ENCODE measurements at regions not wholly inside any gene's neighbourhood (a gene's known extent, or its start where the extent isn't known, plus 50 kb on each side); places are given as distances from the start of the nearest gene placed in this dataset.

GRCh38 chr6:167711211-167711610 is 115.5 kb upstream of the AFDN start:
- DNase-seq: no peak

GRCh38 chr6:167711768-167712730 is 114.7 kb upstream of the AFDN start:
- DNase-seq: no peak

- DNase-seq: no peak
Measured at GRCh38 chr6:167712731-167713475, 113.8 kb upstream of the AFDN start.

- no peak for DNase-seq
Measured at GRCh38 chr6:167714152-167714551, 112.6 kb upstream of the AFDN start.

- DNase-seq: no peak
Measured at GRCh38 chr6:167717455-167717854, 109.3 kb upstream of the AFDN start.

- no peak for DNase-seq
Measured at GRCh38 chr6:167717867-167718266, 108.8 kb upstream of the AFDN start.

GRCh38 chr6:167719920-167720319 is 106.8 kb upstream of the AFDN start:
- no peak for DNase-seq

- DNase-seq: no peak
Measured at GRCh38 chr6:167720456-167721285, 106.0 kb upstream of the AFDN start.

GRCh38 chr6:167721291-167721690 is 105.4 kb upstream of the AFDN start:
- no peak for DNase-seq

- DNase-seq: no peak
Measured at GRCh38 chr6:167722634-167723309, 103.9 kb upstream of the AFDN start.

- DNase-seq: no peak
Measured at GRCh38 chr6:167726043-167726621, 100.6 kb upstream of the AFDN start.

- no peak for DNase-seq
Measured at GRCh38 chr6:167730441-167730840, 96.3 kb upstream of the AFDN start.

- DNase-seq: no peak
Measured at GRCh38 chr6:167731216-167731615, 95.5 kb upstream of the AFDN start.

- DNase-seq: no peak
Measured at GRCh38 chr6:167731731-167732422, 94.8 kb upstream of the AFDN start.

- no peak for DNase-seq
Measured at GRCh38 chr6:167733740-167734661, 92.7 kb upstream of the AFDN start.

GRCh38 chr6:167734662-167735083 is 92.0 kb upstream of the AFDN start:
- no peak for DNase-seq

- no peak for DNase-seq
Measured at GRCh38 chr6:167735084-167735950, 91.4 kb upstream of the AFDN start.

GRCh38 chr6:167735951-167736288 is 90.8 kb upstream of the AFDN start:
- no peak for DNase-seq

GRCh38 chr6:167736486-167737204 is 90.1 kb upstream of the AFDN start:
- DNase-seq: no peak
